ENCODE measurements at regions not wholly inside any gene's neighbourhood (a gene's known extent, or its start where the extent isn't known, plus 50 kb on each side); places are given as distances from the start of the nearest gene placed in this dataset.

- no peak for TF ChIP-seq FOXK2 (IDR thresholded peaks at IDR 0.05)
- no peak for TF ChIP-seq FOXA1 (IDR thresholded peaks at IDR 0.05)
- no peak for TF ChIP-seq SUZ12 (IDR thresholded peaks at IDR 0.05)
- TF ChIP-seq CTBP1 (IDR thresholded peaks at IDR 0.05; ENCODE audit: borderline replicate concordance): no peak
- TF ChIP-seq HDGF (IDR thresholded peaks at IDR 0.05; ENCODE audit: borderline replicate concordance): no peak
Observed at GRCh38 chr3:95289295-95289694, 1226.4 kb downstream of the NSUN3 start.

GRCh38 chr3:95297581-95297980 lies 1234.7 kb downstream of the NSUN3 start:
- ChIA-PET POLR2A (no interaction called here), CTCF (no interaction called here)
- no peak for DNase-seq (ENCODE audit: extremely low spot score)
- TF ChIP-seq ARNT (IDR thresholded peaks at IDR 0.05): no peak
- no peak for TF ChIP-seq LEF1 (IDR thresholded peaks at IDR 0.05; ENCODE audit: borderline replicate concordance)
- TF ChIP-seq L3MBTL2 (conservative IDR thresholded peaks at IDR 0.05): no peak
- TF ChIP-seq FOXA1 (IDR thresholded peaks at IDR 0.05): no peak
- no peak for TF ChIP-seq FOXM1 (IDR thresholded peaks at IDR 0.05; ENCODE audit: borderline replicate concordance)

More at GRCh38 chr3:95289295-95289694, 1226.4 kb downstream of the NSUN3 start:
- POLR2A ChIA-PET: no interaction called here
- CTCF ChIA-PET: no interaction called here
- DNase-seq (ENCODE audit: extremely low spot score): no peak

DNA sequence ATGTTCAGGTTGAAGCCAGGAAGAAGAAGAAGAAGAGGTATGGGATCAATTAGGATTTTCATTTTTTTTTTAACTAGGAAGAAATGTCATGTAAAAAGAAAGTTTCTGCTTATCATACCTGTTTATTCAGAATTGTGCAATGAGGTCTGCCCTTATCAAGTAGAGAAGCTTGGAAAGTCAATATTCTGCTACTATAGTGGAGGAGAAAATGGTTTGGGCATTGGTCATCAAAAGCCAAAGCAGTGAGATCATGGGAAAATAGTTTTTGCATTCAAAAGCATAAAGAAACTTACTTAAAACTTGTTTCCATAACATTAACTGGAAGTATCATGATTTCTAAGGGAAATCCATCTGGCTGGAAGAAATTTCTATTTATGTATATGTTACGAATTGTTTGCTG lies 1239.2 kb downstream of the NSUN3 start:
- ChIA-PET CTCF (no interaction called here), POLR2A (no interaction called here)
- TF ChIP-seq L3MBTL2 (conservative IDR thresholded peaks at IDR 0.05) (no peak), ELF4 (IDR thresholded peaks at IDR 0.05) (no peak)
- DNase-seq (ENCODE audit: extremely low spot score): no peak

GRCh38 chr3:95310560-95310959 lies 1247.7 kb downstream of the NSUN3 start:
- CTCF ChIA-PET: interaction anchor here (0.6 kb wide), 1 partner anchor 9 kb away, joined by 3 read pairs; no protein-coding TSS in a partner anchor
- POLR2A ChIA-PET: no interaction called here
- TF ChIP-seq LEF1 (IDR thresholded peaks at IDR 0.05; ENCODE audit: borderline replicate concordance): no peak
- no peak for TF ChIP-seq SP1 (IDR thresholded peaks at IDR 0.05)
- DNase-seq (ENCODE audit: extremely low spot score): no peak

GRCh38 chr3:95311272-95311671 lies 1248.4 kb downstream of the NSUN3 start:
- CTCF ChIA-PET: no interaction called here
- POLR2A ChIA-PET: no interaction called here

DNA sequence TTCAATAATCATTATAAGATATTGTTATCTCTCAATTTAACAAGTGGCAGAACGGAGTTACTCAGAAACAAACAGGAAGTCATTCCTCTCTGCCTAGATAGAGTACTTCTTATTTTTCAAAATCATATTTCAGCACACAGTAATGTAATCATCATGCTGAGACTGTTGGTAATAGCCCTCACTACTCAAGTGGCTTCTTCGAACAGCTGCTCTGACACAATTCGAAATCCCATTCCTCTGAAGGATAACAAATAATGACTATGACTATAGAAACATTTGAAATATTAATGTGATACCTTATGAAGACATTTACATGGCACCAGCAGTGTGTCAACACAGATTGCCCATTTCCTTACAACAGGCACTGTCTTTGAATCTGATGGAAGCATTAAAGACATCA lies 1249.8 kb downstream of the NSUN3 start:
- DNase-seq (ENCODE audit: extremely low spot score): no peak
- CTCF ChIA-PET: no interaction called here
- no peak for TF ChIP-seq PKNOX1 (IDR thresholded peaks at IDR 0.05)
- no peak for TF ChIP-seq SP1 (IDR thresholded peaks at IDR 0.05)
- no peak for TF ChIP-seq ARNT (IDR thresholded peaks at IDR 0.05)
- no peak for TF ChIP-seq TARDBP (IDR thresholded peaks at IDR 0.05)
- no peak for TF ChIP-seq ELF4 (IDR thresholded peaks at IDR 0.05)
- no peak for TF ChIP-seq FOXK2 (IDR thresholded peaks at IDR 0.05)
- no peak for TF ChIP-seq HDGF (IDR thresholded peaks at IDR 0.05; ENCODE audit: borderline replicate concordance)
- TF ChIP-seq NFRKB (IDR thresholded peaks at IDR 0.05): no peak
- TF ChIP-seq CTBP1 (IDR thresholded peaks at IDR 0.05; ENCODE audit: borderline replicate concordance): no peak
- TF ChIP-seq LEF1 (IDR thresholded peaks at IDR 0.05; ENCODE audit: borderline replicate concordance): no peak
- no peak for TF ChIP-seq FOXM1 (IDR thresholded peaks at IDR 0.05; ENCODE audit: borderline replicate concordance)
- TF ChIP-seq ZNF384 (IDR thresholded peaks at IDR 0.05): no peak
- TF ChIP-seq FOXA1 (IDR thresholded peaks at IDR 0.05): no peak
- TF ChIP-seq SUZ12 (IDR thresholded peaks at IDR 0.05): no peak
- POLR2A ChIA-PET: no interaction called here

More at GRCh38 chr3:95311272-95311671, 1248.4 kb downstream of the NSUN3 start:
- no peak for DNase-seq (ENCODE audit: extremely low spot score)
- TF ChIP-seq PKNOX1 (IDR thresholded peaks at IDR 0.05) (no peak), LEF1 (IDR thresholded peaks at IDR 0.05; ENCODE audit: borderline replicate concordance) (no peak), NFRKB (IDR thresholded peaks at IDR 0.05) (no peak), FOXA1 (IDR thresholded peaks at IDR 0.05) (no peak)

DNA sequence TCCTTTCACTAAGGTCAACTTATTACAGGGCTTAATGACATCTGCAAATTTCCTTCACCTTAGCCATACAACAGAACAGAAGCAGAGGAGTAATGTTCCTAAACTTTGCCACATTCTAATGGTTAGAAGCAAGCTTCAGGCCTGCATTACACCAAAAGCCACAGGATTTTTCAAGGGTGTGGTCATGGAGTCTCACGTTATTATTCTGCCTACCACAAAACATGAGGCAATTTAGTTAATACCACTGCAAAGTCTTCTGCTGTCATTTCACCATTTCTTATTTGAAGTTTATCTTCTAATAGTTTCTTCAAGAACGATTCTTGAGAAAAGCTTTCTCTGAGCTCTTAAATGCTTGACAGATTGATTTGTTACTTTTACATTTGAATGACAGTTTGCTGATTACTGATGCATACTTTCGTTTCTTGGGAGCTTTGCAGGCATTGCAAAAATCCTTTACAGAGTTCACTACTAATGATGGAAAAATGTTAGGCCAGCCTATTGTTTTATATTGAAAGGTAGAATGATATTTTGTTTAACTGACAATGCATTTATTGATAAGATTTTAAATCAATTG lies 1257.1 kb downstream of the NSUN3 start:
- TF ChIP-seq PKNOX1 (IDR thresholded peaks at IDR 0.05) (peak; percentile 24; the same call in 1 of the 2 replicates), ZNF384 (IDR thresholded peaks at IDR 0.05) (no peak), FOXA1 (IDR thresholded peaks at IDR 0.05) (no peak), ELF4 (IDR thresholded peaks at IDR 0.05) (no peak), CTBP1 (IDR thresholded peaks at IDR 0.05; ENCODE audit: borderline replicate concordance) (no peak)
- DNase-seq (ENCODE audit: extremely low spot score): no peak
- CTCF ChIA-PET: interaction anchor here (0.6 kb wide), 1 partner anchor 9 kb away, joined by 3 read pairs; no protein-coding TSS in a partner anchor
- POLR2A ChIA-PET: no interaction called here

- ChIA-PET POLR2A (no interaction called here), CTCF (no interaction called here)
- no peak for TF ChIP-seq NFRKB (IDR thresholded peaks at IDR 0.05)
- no peak for TF ChIP-seq FOXK2 (IDR thresholded peaks at IDR 0.05)
- TF ChIP-seq ARNT (IDR thresholded peaks at IDR 0.05): no peak
- no peak for TF ChIP-seq HDGF (IDR thresholded peaks at IDR 0.05; ENCODE audit: borderline replicate concordance)
- no peak for TF ChIP-seq ZNF384 (IDR thresholded peaks at IDR 0.05)
- no peak for TF ChIP-seq SP1 (IDR thresholded peaks at IDR 0.05)
- no peak for TF ChIP-seq FOXM1 (IDR thresholded peaks at IDR 0.05; ENCODE audit: borderline replicate concordance)
- no peak for TF ChIP-seq TARDBP (IDR thresholded peaks at IDR 0.05)
- no peak for TF ChIP-seq L3MBTL2 (conservative IDR thresholded peaks at IDR 0.05)
- TF ChIP-seq ELF4 (IDR thresholded peaks at IDR 0.05): no peak
- no peak for TF ChIP-seq LEF1 (IDR thresholded peaks at IDR 0.05; ENCODE audit: borderline replicate concordance)
- no peak for DNase-seq (ENCODE audit: extremely low spot score)
Observed at GRCh38 chr3:95327478-95327877, 1264.6 kb downstream of the NSUN3 start.
